ENCODE measurements at regions not wholly inside any gene's neighbourhood (a gene's known extent, or its start where the extent isn't known, plus 50 kb on each side); places are given as distances from the start of the nearest gene placed in this dataset.

DNA sequence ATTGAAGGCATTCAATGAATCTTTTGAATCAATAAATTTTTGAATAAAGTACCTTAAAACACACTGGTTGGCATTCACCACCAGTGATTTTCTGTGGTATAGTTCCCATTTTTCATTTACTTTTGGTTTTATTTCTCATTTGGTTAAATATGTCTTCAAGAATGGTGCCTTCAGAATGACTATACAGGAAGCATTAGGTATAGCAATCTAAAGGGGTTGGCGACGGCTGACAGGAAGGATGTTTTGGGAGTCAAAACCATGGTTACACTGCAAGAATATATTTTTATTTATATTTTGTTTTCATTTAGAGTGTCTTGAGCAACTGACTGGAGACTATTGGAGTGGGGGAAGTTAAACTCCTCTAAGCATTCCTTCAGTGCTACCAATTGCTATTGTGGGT, 235.7 kb downstream of the HTR1A start:
- no peak overlapping the region for H2BK20ac ChIP-seq (ENCODE audit: low read depth, low read length, poor library complexity, severe bottlenecking)
- H3K9me3 ChIP-seq (ENCODE audit: control insufficient read depth, low read depth, low read length) = no peaks in the 10 kb centered on the region
- H4K8ac ChIP-seq (replicated peaks; ENCODE audit: insufficient read length, low read depth, low read length) = no peak overlapping the region
- H3K18ac ChIP-seq (ENCODE audit: insufficient read length, low read depth, low read length) = no peak overlapping the region
- H3K27ac ChIP-seq (ENCODE audit: insufficient read length, low read depth, low read length) = no peak overlapping the region
- H3K23ac ChIP-seq (ENCODE audit: insufficient read length, low read depth, low read length) = no peak overlapping the region
- no peaks in the 10 kb centered on the region for H3K79me2 ChIP-seq (ENCODE audit: insufficient read depth, low read length)
- H4K91ac ChIP-seq (ENCODE audit: insufficient read length, low read depth, low read length) = no peak overlapping the region
- no peak overlapping the region for H4K5ac ChIP-seq (ENCODE audit: insufficient read length, low read depth, low read length)
- H3K9ac ChIP-seq (ENCODE audit: extremely low read depth, insufficient read length, low read length) = no peak overlapping the region
- H3K4me1 Mint-ChIP-seq = no peaks in the 10 kb centered on the region
- H4K20me1 ChIP-seq (ENCODE audit: control insufficient read depth, insufficient read depth, insufficient read length) = no peaks in the 10 kb centered on the region
- no peak overlapping the region for H2BK15ac ChIP-seq (ENCODE audit: low read depth, low read length)
- H2AFZ ChIP-seq (ENCODE audit: low read length) = no peak overlapping the region
- no peaks in the 10 kb centered on the region for H3K9me3 Mint-ChIP-seq
- H3K27ac Mint-ChIP-seq = no peak overlapping the region
- WGBS (ENCODE audit: extremely low coverage, insufficient read length, low lambda C conversion rate) = no CpG with 5 or more reads among the region's 2 CpGs
- H3T11ph ChIP-seq (ENCODE audit: low read length) = no peak overlapping the region
- no peak overlapping the region for H3K4me3 Mint-ChIP-seq
- no peaks in the 10 kb centered on the region for H3K23me2 ChIP-seq (ENCODE audit: insufficient read length, low read depth, low read length, poor library complexity, severe bottlenecking)
- no peak overlapping the region for H2BK120ac ChIP-seq (ENCODE audit: low read depth, low read length, poor library complexity, severe bottlenecking)
- no peak overlapping the region for H3K14ac ChIP-seq (ENCODE audit: insufficient read depth, low read length)
- H3K36me3 Mint-ChIP-seq (ENCODE audit: insufficient read depth in 1 of 3, low read depth in 3 of 3) = no peaks in the 10 kb centered on the region
- no peak overlapping the region for H3K4me2 ChIP-seq (ENCODE audit: insufficient read depth, insufficient read length, low read length)
- DNase-seq = no peak
- TF ChIP-seq, protein P1, sequence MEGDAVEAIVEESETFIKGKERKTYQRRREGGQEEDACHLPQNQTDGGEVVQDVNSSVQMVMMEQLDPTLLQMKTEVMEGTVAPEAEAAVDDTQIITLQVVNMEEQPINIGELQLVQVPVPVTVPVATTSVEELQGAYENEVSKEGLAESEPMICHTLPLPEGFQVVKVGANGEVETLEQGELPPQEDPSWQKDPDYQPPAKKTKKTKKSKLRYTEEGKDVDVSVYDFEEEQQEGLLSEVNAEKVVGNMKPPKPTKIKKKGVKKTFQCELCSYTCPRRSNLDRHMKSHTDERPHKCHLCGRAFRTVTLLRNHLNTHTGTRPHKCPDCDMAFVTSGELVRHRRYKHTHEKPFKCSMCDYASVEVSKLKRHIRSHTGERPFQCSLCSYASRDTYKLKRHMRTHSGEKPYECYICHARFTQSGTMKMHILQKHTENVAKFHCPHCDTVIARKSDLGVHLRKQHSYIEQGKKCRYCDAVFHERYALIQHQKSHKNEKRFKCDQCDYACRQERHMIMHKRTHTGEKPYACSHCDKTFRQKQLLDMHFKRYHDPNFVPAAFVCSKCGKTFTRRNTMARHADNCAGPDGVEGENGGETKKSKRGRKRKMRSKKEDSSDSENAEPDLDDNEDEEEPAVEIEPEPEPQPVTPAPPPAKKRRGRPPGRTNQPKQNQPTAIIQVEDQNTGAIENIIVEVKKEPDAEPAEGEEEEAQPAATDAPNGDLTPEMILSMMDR (conservative IDR thresholded peaks at IDR 0.05) = no peak
- no peak overlapping the region for H2BK5ac ChIP-seq (ENCODE audit: insufficient read length, low read length)
- no peak overlapping the region for H3K4ac ChIP-seq (ENCODE audit: low read depth, low read length)
- no peaks in the 10 kb centered on the region for H3K79me1 ChIP-seq (ENCODE audit: insufficient read depth, low read depth, low read length, poor library complexity, severe bottlenecking)
- H2AK5ac ChIP-seq (ENCODE audit: insufficient read length, low read length) = no peak overlapping the region
- H3K27me3 ChIP-seq (ENCODE audit: insufficient read depth, low read length) = no peaks in the 10 kb centered on the region
- H3K56ac ChIP-seq (ENCODE audit: insufficient read length, low read depth, low read length) = no peak overlapping the region
- H3K4me1 ChIP-seq (ENCODE audit: insufficient read depth, low read length) = no peaks in the 10 kb centered on the region
- H3K27me3 Mint-ChIP-seq (ENCODE audit: low read depth) = no peaks in the 10 kb centered on the region
- no peak overlapping the region for H2BK12ac ChIP-seq (ENCODE audit: insufficient read length, low read depth, low read length)

Data from H9 (cell line).